Activated CD4-positive, alpha-beta T cell treated with anti-CD3 and anti-CD28 coated beads, Interleukin-2, Interleukin-6, amounts not matched to agents 100 ng/mL and 50 ng/mL, durations not matched to agents 16 hours and 8 hours (primary cell): ENCODE measurements at regions not wholly inside any gene's neighbourhood (a gene's known extent, or its start where the extent isn't known, plus 50 kb on each side); places are given as distances from the start of the nearest gene placed in this dataset.
"Not testable (repeated sequence)": the region's sequence is repeated elsewhere in the genome, so short reads cannot be mapped to it uniquely, and the experiment has no call there.

Experiments used
- DNase-seq: peaks from one replicate; pipeline ENCODE4 v3.0.0-alpha.2; 2020

DNA sequence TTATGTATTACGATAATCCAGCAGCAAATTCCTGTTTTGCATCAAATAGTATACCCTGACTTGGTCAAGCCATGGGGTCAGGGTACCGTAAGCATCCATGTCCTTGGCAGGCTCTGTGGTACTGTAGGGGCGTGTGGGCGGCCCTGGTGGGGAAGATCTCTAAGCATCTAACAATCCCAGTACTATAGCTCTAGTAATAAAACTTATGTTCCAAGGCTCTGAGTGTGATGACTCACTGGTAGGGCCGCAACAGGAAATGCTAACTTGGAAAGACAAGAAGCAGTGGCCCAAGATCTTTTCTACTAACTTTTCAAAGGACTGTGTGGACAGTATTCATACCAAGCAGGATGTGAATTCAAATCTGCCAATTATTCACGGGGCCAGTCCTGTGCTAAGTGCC is 63.8 kb downstream of the CLEC18A start:
- not testable (repeated sequence) for DNase-seq

DNA sequence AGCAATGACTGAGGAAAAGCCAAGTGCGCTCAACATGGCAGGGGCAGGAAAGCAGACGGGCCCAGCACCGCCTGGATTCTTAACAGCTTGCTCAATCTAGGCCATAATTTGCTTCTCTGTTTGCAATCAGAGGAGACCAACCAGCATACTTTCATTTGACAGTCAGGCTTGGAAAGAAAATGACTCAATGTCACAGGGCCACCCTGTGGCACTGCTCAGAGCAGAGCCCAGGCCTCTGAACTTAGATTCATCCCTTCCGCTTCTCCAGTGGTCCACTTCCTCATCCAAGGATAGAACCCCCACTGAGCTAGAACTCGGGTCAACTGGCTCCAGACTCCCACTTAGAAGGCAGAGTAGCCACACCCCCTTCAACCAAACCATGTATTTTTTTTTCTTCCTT is 65.6 kb downstream of the CLEC18A start:
- DNase-seq, result not testable (repeated sequence)

DNA sequence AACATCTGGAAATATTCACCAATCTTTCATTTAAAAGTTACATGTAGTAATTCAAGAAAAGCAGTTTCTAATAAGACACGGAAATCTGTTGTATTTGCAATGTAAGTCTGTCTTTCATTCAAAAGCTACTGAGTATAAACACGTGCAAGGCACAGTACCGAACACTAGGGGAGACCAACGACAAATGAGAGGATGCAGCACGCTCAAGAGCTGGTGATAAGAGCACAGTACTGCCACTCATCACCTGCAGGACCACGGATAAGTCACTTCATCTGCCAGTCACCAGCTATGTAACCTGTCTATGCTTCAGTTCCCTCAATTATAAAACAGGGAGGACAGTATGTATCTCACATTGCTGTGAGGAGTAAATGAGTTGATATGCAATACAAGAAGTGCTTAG is 67.1 kb downstream of the CLEC18A start:
- peak; percentile 28 for DNase-seq

DNA sequence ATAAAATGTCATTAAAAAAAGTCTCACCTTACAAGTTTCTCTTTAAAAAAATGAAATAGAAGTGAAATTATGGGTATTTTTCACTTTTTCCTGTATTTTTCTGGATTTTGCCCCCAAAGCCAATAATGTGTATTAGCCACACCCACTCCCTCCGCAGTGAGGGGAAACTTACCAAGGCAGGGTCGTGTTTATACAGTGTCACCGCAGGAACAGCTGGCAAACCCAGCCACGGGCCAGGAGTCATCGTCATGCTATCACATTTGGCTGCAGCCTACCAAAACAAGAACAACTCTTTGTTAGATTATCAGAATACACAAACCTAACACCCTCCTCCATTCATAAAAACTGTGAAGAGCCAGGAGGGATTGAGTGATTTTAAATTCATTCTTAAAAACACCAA is 72.1 kb downstream of the CLEC18A start:
- not testable (repeated sequence) for DNase-seq

- not testable (repeated sequence) for DNase-seq
These were observed 72.8 kb downstream of the CLEC18A start for GRCh38 chr16:70023956-70024355.

GRCh38 chr16:70026165-70026854 is 75.2 kb downstream of the CLEC18A start:
- DNase-seq, result peak; percentile 43

- not testable (repeated sequence) for DNase-seq
These were observed 81.2 kb upstream of the PDPR start for GRCh38 chr16:70032906-70033305.

DNA sequence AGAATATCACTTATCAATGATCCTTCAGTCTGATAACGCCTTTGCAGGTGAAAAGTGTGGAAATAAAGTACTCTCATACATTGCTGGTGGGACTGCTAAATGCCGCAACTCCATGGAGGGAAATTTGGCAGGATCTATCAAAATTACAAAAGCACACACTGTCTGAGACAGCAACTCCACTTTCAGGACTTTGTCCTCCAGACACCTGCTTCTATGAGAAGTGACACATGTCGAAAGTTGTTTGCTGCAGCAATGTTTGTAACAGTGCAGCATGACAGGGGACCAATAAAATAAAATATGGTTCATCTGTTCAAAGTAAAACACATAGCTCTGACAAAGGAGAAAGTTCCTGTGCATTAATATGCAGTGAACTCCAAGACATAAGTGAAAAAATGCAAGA is 76.2 kb upstream of the PDPR start:
- not testable (repeated sequence) for DNase-seq

GRCh38 chr16:70040554-70040953 is 73.6 kb upstream of the PDPR start:
- DNase-seq, result not testable (repeated sequence)

DNA sequence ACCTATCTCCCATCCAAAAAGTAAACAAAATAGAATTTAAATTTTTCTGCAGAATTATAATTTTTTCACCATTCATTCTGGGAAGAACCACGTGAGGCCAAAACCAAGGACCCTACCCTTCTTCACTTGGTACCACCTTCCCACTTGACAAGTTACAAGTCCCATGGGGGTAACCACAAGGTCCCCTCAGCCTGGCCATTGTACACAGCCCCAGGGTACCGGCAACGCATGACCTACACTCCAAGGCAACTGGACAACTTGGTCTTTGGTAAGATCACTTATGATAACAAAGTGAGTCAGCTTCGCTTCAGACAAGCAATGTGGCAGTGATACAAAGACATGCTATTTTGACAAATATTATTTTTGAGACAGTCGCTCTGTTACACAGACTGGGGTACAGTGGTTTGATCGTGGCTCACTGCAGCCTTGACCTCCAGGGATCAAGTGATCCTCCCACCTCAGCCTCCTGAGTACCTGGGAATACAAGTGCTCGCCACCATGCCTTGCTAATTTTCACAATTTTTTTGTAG is 70.5 kb upstream of the PDPR start:
- not testable (repeated sequence) for DNase-seq

GRCh38 chr16:70046560-70046959 is 67.6 kb upstream of the PDPR start:
- not testable (repeated sequence) for DNase-seq

DNA sequence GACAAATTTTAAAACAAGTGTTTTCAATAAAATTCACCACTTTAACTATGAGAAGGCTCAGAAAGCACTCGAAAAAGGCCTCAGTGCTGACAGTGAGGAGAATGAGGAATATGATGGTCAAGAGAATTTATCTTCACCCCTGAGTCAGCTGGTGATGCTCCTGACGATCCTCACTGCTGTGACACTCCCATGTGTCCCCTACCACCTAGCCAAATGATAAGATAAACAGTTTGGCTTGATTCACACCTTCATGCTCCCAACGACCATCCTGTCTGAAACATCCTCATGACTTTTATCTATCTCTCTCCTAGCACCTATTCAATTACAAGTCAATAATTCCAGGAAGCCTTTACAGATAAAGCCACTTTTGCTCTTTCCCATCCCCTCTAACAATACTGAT is 66.0 kb upstream of the PDPR start:
- DNase-seq, result not testable (repeated sequence)

DNA sequence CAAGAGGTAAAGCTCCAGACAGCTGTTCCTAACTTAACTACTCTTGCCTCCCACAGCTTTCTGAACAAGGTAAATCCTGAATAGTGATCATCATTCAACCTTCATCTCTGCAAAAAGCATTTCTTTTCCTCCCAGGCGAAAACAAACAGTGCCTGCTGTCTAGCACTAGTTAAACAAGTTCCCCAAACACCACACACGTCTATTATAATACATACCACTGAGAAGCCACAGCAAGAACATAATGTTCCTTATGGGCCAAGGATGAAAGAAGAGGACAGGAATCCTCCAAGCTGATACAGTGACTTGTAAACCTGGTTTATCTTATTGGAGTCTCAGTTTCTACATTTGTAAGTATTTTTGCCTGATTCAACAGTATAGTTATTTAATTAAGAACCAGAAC is 56.1 kb upstream of the PDPR start:
- not testable (repeated sequence) for DNase-seq

DNA sequence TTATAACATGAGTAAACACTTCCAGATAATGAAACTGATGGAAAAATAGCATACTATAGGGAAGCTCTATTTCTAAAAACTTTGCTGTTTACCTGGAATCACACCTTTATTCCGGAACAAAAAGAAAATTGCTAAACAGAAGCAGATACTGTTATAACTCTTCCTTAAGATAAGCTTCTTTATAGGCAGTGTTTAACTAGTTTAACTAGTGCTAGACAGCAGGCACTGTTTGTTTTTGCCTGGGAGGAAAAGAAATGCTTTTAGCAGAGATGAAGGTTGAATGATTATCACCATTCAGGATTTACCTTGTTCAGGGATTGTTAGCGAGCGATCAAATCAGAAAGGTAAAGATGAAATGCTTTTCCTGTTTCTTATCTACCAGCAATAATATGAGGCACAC is 54.7 kb upstream of the PDPR start:
- not testable (repeated sequence) for DNase-seq

GRCh38 chr16:70060521-70061027 is 53.6 kb upstream of the PDPR start:
- not testable (repeated sequence) for DNase-seq

- DNase-seq, result not testable (repeated sequence)
These were observed 52.4 kb upstream of the PDPR start for GRCh38 chr16:70061671-70062218.

- DNase-seq, result not testable (repeated sequence)
These were observed 51.2 kb upstream of the PDPR start for GRCh38 chr16:70062947-70063346.
